ENCODE measurements at regions not wholly inside any gene's neighbourhood (a gene's known extent, or its start where the extent isn't known, plus 50 kb on each side); places are given as distances from the start of the nearest gene placed in this dataset.
"Not testable (repeated sequence)": the region's sequence is repeated elsewhere in the genome, so short reads cannot be mapped to it uniquely, and the experiment has no call there.

GRCh38 chr2:54040685-54041084, 69.9 kb upstream of the PSME4 start:
- intact Hi-C loops (cut with DNase I), result loop anchor here (5.0 kb wide), 1 partner anchor 53 kb away; no protein-coding TSS in a partner anchor
- DNase-seq (ENCODE audit: low spot score), result no peak

GRCh38 chr2:54040250-54040649, 69.5 kb upstream of the PSME4 start:
- intact Hi-C loops (cut with DNase I), result loop anchor here (5.0 kb wide), 1 partner anchor 53 kb away; no protein-coding TSS in a partner anchor
- no peak for DNase-seq (ENCODE audit: low spot score)

- intact Hi-C loops (cut with DNase I), result no loop called here
- DNase-seq (ENCODE audit: low spot score), result no peak
Measured at GRCh38 chr2:54038835-54039234, 68.0 kb upstream of the PSME4 start.

GRCh38 chr2:54031288-54031687, 60.5 kb upstream of the PSME4 start:
- intact Hi-C loops (cut with DNase I); DNase-seq (ENCODE audit: low spot score): not testable (repeated sequence)

- intact Hi-C loops (cut with DNase I), result no loop called here
- DNase-seq (ENCODE audit: low spot score), result no peak
Measured at GRCh38 chr2:54030806-54031205, 60.0 kb upstream of the PSME4 start.

GRCh38 chr2:54030396-54030741, 59.6 kb upstream of the PSME4 start:
- intact Hi-C loops (cut with DNase I), result no loop called here
- no peak for DNase-seq (ENCODE audit: low spot score)

GRCh38 chr2:54029721-54030395, 59.1 kb upstream of the PSME4 start:
- intact Hi-C loops (cut with DNase I), result no loop called here
- DNase-seq (ENCODE audit: low spot score), result no peak

- intact Hi-C loops (cut with DNase I); DNase-seq (ENCODE audit: low spot score): not testable (repeated sequence)
Measured at GRCh38 chr2:54025463-54026075, 54.8 kb upstream of the PSME4 start.

- intact Hi-C loops (cut with DNase I), result no loop called here
- DNase-seq (ENCODE audit: low spot score), result no peak
Measured at GRCh38 chr2:54024576-54024975, 53.8 kb upstream of the PSME4 start.

- intact Hi-C loops (cut with DNase I), result no loop called here
- no peak for DNase-seq (ENCODE audit: low spot score)
Measured at GRCh38 chr2:54021702-54022101, 50.9 kb upstream of the PSME4 start.

- DNase-seq (ENCODE audit: low spot score), result no peak
- intact Hi-C loops (cut with DNase I), result no loop called here
Measured at GRCh38 chr2:54020793-54021414, 50.1 kb upstream of the PSME4 start.

Data from cardiac septum (tissue), 1 donor.